GM19328 (cell line): ENCODE measurements at regions not wholly inside any gene's neighbourhood (a gene's known extent, or its start where the extent isn't known, plus 50 kb on each side); places are given as distances from the start of the nearest gene placed in this dataset.
"Not testable (repeated sequence)": the region's sequence is repeated elsewhere in the genome, so short reads cannot be mapped to it uniquely, and the experiment has no call there.

Experiments used
- ATAC-seq: cut with Tn5 transposase; IDR thresholded peaks from one replicate; pipeline ENCODE4 v1.9.1; 2021; ENCODE audit warnings: mild to moderate bottlenecking, moderate library complexity; ENCODE audit not compliant: unreplicated experiment

- ATAC-seq: no peak
These were observed 215.6 kb downstream of the RPLP1 start for GRCh38 chr15:69668039-69668705.

DNA sequence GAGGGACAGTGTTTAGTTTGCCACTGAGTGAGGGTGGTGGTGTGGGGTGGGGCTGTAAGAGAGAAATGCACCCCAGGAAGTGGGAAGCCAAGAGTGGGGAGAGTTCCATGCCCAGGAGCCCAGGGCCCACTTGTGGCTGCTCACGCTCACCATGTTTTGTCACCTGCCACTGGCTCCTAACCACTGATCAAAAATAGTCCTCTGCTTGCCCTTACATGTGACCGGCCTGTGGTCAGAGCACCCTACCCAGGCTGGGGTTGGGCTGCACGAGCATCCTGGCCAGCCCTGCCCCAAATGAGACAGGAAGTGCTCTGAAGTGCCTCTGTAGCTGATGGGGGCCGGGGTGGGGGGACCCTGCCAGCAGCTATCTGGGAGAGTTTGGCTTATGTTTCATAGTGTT is 216.3 kb downstream of the RPLP1 start:
- ATAC-seq: peak; percentile 38

- no peak for ATAC-seq
These were observed 216.8 kb downstream of the RPLP1 start for GRCh38 chr15:69669446-69669845.

DNA sequence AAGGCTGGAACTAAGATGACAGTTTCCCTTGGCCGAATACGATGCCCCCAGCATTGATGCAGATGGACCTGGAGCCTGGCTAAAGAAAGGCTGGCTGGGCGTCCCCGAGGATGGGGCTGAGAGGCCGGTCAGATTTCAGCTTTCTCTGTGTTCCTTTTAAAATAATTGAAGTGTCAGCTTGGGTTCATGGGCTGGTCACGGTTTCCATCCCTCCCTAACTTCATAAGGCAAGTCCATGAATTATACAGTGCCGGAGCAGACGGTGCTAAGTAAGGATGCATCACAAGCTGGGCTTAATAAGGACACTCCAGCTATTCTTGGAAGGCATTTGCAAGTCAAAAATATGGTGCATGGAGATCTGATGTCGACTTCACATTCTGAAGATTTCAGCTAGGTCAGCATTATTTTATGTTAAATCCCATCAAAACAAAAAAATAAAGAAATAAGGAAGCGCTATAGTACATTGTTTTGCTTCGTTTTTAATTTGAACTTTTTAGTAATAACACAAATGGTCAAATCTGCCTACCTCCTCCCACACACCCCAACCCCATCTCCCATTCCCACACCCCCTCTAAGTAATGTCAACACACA is 220.8 kb downstream of the RPLP1 start:
- no peak for ATAC-seq

DNA sequence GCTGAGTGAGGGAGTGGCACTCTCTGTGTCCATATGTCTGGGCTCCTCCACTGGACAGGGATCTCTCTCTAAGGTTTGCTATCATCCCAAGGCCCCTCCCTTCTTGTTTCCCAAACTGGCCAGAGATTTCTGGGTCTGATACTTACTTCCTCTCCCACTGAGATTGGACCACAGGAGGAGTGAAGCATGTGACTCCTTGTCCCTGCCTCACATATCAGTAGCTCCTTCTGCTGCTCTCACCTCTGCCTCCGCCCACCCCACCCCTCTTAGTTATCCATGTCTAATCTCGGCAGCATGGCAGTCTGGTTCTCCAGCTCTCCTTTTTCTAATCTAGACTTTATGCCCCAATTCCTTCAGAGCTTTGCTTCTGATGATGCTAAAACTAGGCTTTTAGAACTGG is 223.1 kb downstream of the RPLP1 start:
- no peak for ATAC-seq

GRCh38 chr15:69677403-69677802 is 224.8 kb downstream of the RPLP1 start:
- no peak for ATAC-seq

DNA sequence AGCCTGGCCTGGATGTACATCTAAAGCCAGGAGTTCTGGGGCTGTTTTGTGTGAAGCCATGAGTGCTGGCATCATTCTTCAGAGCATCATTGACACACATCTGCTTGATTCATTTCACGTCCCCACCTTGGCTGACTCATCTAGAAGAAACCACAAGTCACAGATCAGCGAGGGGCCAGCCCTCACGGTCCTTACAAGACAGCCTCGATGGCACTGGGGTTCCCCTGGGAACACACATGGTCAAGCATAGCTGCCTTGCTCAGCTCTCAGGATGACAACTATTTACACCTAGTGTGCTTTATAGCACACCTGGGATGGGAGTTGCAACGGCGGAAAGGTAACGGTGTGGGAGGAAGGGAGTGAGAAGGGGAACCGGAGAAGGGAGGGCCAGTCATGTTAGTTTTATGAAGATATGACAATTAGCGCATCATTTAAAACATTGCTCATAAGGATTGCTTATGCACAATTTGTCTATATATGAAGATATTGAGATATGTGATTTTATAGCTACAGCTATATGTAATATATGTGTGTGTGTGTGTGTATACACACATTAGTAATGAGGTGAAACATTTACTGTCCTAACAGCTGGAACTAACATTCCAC is 227.1 kb downstream of the RPLP1 start:
- peak; percentile 65 for ATAC-seq

DNA sequence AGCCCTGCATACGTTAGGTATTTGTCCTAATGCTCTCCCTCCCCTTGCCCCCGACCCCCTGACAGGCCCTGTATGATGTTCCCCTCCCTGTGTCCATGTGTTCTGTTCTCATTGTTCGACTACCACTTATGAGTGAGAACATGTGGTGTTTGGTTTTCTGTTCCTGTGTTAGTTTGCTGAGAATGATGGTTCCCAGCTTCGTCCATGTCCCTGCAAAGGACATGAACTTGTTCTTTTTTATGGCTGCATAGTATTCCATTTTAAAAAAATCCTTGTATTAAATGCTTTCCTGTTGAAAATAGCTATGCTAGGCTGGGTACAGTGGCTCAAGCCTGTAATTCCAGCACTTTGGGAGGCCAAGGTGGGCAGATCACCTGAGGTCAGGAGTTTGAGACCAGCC is 232.2 kb downstream of the RPLP1 start:
- not testable (repeated sequence) for ATAC-seq

DNA sequence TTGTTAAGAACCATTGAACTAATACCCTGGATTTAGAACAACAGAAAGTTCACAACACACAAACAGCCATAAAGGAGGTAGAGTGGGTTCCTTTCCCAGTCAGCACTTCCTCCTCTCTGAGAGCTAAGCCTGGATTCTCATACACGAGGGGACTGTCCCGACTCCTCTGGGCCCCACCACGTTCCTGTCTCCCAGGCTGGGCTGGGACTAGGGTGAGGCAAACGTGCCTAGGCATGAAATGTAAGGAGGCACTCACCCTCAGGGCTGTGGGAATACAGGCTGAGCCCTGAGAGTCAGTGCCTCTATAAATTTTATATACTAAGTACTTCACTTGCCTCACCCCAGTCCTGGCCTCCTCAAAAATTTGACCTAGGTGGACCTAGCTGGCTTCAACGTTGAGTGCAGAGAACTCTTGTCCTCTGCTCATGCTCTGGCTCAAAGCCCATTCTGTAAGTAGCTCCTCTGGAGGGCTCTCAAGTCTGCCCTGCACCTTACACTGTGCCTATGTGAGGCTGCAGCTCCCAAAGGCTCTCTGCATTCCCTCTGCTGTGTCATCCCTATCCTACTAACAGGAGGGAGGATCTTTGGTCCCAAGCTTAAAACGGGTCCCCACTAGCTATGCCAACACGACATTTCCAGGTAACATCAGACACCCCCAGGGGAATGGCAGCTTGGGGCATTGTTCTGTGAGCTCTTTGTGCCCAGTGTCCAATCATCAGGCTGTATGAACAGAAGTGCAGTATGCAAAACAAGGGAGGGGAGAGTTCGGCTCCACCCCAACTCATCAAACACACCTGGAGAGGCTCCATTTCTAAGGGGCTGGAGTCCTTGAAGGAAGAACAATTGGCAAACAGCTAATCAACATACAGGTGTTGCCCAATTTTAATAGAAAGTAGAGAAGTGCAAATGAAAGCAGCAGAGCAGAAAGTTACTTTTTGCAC is 233.2 kb downstream of the RPLP1 start:
- ATAC-seq: no peak

DNA sequence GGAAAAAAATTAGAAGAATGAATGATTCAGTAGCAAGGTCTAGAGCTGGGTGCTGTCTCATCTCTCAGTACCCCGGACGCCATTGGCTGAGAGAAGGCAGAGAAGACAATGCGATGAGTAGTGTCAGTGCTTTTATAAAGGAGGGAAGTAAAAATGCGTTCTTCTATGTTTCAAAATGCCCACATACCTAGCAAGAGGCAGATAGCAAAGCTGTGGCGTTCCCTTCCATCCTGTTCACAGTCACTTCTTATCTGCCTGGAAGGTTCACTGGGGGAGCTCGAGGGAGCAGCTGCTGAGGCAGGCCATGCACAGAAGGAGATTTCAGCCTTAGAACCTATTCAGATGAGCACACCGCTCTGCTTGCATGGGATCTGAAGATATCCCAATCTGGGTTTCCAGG is 234.0 kb downstream of the RPLP1 start:
- ATAC-seq: no peak

- no peak for ATAC-seq
These were observed 236.5 kb downstream of the RPLP1 start for GRCh38 chr15:69689133-69689532.

GRCh38 chr15:69691307-69692015 is 238.8 kb downstream of the RPLP1 start:
- no peak for ATAC-seq

- no peak for ATAC-seq
These were observed 239.7 kb downstream of the RPLP1 start for GRCh38 chr15:69692342-69692741.

DNA sequence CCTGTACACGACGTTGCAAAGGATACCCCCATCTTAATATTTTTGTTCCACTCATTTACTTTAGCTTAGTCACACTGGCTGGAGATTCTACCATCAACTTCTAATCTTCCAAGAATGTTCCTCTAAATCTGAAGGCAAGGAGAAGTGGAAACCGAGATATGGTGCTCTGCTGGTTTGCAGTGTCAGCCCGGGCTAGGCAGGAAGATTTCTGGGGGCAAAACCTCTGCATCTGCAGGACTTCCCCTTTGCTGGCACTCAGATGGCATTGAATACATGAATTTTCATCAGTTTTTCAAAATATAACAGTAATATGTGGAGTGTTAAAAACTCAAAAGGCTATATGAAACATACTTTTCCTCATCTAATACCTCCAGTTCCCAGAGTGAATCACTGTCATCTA is 240.4 kb downstream of the RPLP1 start:
- ATAC-seq: no peak

- ATAC-seq: no peak
These were observed 244.3 kb downstream of the RPLP1 start for GRCh38 chr15:69696946-69697345.

- ATAC-seq: no peak
These were observed 245.3 kb downstream of the RPLP1 start for GRCh38 chr15:69697916-69698315.

DNA sequence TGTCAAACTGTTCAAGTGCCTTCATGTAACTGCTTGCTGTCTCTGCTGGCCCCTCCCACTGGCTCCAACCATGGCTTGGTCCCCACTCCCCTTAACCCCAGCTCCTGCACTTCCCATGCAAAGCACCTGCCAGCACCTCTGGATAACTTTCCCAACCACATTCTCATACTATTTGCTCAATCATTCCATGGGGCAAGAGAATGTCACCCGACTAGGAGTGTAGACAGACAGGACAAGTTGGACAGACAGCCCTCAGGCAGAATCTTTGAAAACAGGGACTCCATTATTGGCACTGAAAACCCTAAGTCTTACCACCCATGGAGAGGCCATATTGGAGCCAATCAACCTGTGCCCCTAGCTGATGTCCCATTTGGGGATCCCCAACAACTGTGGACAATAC is 246.5 kb downstream of the RPLP1 start:
- ATAC-seq: no peak

DNA sequence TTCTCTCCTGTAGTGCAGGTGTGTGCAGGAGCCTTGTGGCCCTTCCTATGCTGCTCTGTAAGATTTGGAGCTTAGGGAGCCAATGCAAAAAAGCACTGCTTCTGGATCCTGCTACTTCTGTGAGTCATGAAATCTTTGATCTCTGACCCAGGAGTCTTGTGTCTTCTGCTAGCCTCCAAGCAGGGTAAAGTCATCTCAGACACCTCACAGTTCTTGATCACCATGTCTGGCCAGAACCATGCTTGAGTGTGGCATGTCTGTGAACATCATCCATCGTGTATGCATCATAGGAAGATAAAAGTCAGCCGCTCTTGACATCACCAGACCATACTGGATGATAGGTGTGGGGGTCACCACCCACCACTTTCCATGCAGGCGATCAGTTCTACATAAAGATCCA is 247.8 kb downstream of the RPLP1 start:
- ATAC-seq: no peak

GRCh38 chr15:69701198-69701597 is 248.6 kb downstream of the RPLP1 start:
- ATAC-seq: no peak

GRCh38 chr15:69703532-69704187 is 251.0 kb downstream of the RPLP1 start:
- ATAC-seq: no peak
